Spinal cord (tissue), 9 donors: ENCODE measurements at regions not wholly inside any gene's neighbourhood (a gene's known extent, or its start where the extent isn't known, plus 50 kb on each side); places are given as distances from the start of the nearest gene placed in this dataset.

ENCODE experiments used
- DNase-seq, 6 donors: peaks; one replicate each; pipeline versions ENCODE4 v3.0.0 to v3.0.0-alpha.2; 2013 to 2015; ENCODE audit warnings: low spot score in 6 of 6, low read depth in 4 of 6
- H3K27ac ChIP-seq: one replicate; pipeline ENCODE4 v1.5.1; 2013; ENCODE audit warnings: low read depth, low read length, control low read depth
- H3K27me3 ChIP-seq: one replicate; pipeline ENCODE4 v1.6.1; 2013; ENCODE audit warnings: low read length; ENCODE audit not compliant: control insufficient read depth, insufficient read depth
- H3K36me3 ChIP-seq: one replicate; pipeline ENCODE4 v1.6.1; 2013; ENCODE audit warnings: low read length; ENCODE audit not compliant: control insufficient read depth, insufficient read depth
- H3K4me1 ChIP-seq: one replicate; pipeline ENCODE4 v1.6.1; 2013; ENCODE audit warnings: low read length; ENCODE audit not compliant: control insufficient read depth, insufficient read depth
- H3K4me3 ChIP-seq: one replicate; pipeline ENCODE4 v1.5.1; 2013; ENCODE audit warnings: low read depth, low read length, control low read depth
- H3K9me3 ChIP-seq: one replicate; pipeline ENCODE4 v1.6.1; 2013; ENCODE audit warnings: low read length; ENCODE audit not compliant: control insufficient read depth, insufficient read depth
- WGBS: methylation state at CpG from one replicate; pipeline ENCODE4 v1.1.5; 2013; ENCODE audit warnings: missing lambda C conversion rate; ENCODE audit not compliant: insufficient coverage; 5-methylcytosine and 5-hydroxymethylcytosine counted together
- donor health status: healthy.

DNA sequence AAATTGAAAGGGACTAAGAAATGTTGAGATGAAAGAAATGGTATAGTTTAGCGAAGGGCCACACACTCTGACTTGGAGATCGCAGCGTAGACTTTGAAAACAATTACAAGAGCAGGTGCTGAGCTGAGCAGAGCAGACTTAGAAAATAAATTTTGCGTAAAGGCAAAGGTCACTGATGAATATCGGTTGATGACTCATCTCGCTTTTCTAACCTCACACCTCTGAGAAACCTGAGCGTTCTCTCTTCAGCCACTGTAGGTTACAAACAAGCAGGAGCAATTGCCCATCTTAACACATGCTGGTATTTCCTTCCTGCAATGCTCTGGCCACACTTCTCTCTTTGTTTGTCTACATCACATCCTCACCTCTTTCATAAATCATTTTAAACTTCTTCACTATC is 190.6 kb upstream of the C9orf72 start:
- no peaks in the 10 kb centered on the region for H3K27me3 ChIP-seq
- no peaks in the 10 kb centered on the region for H3K4me1 ChIP-seq
- 94% methylated on average over 7 of the region's 7 CpGs for WGBS
- no peaks in the 10 kb centered on the region for H3K9me3 ChIP-seq
- H3K4me3 ChIP-seq = no peak overlapping the region
- no peaks in the 10 kb centered on the region for H3K36me3 ChIP-seq
- DNase-seq = no peak
- H3K27ac ChIP-seq = no peak overlapping the region

DNA sequence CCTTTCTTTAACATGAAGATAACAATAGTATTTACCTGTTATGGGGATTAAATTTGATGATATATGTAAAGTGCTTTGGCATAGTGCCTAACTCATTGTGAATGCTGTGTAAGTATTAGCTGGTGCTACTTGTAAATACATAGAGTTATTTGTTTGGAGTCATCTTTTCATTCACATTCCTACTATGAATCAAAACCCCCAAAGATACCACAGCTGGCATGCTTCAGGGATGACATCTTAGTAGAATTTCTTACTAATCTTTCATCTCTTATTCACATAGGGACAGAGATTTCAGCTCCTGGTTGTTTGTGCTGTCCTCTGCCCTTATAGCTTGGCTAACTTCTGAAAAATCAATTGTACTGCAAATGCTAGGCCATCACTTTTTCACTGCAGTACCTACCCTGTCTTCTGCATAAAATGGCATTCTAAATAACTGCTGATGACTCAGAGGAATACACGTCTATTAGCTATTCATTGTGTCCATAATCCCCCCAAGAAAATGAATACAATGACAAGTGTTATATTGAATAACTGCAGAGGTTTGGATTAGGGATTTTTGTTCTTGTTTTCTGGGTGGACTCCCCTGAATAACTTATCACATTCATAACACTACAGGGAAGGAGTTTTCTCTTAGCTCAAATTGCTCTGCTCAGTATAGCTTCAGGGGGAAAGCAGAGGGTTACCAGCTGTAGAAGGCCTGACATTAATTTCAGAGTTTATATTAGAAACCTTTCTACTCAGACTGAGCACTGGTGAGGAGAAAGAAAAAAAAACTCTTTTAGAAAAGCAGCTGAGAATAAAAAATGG is 192.2 kb upstream of the C9orf72 start:
- DNase-seq = no peak
- no peak overlapping the region for H3K4me3 ChIP-seq
- no peaks in the 10 kb centered on the region for H3K4me1 ChIP-seq
- H3K27me3 ChIP-seq = no peaks in the 10 kb centered on the region
- peak overlapping the region; percentile 4 for H3K27ac ChIP-seq
- no peaks in the 10 kb centered on the region for H3K9me3 ChIP-seq
- WGBS = no CpG with 5 or more reads among the region's 1 CpG
- H3K36me3 ChIP-seq = no peaks in the 10 kb centered on the region

DNA sequence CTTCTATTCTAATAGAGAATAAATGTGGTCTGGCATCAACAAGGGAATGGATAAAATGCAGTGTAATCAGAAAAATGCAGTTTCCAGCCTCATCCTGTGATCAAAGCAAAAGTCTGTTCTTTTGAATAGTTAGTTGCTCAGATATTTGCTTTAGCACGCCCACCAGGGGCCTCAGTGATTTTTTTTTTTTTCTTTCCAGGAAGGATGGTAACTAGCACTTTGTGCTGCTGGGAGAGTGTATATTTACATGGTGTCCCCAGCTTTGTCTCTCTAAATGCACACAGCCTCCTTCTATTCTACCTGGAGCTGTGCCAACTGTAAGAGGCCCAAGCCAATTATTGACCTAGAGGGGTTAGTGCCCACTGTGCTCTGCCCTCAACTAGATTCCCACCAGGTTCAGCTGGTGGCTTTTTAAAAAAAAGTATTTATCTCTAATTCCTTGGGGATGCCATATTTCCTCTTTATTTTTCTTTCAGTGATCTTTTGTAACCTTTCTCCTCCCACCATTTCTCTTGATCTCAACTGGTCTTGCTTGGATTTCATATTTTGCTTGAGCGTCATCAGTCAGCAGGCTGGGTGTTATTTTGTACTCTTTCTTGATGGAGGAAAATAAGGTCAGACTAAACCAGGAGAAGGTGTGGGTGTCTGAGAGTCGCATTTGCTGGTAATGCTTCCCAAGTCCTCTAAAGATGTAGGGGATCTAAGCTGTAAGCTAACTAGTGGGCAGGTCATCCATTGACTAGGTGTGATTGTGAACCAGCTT is 193.0 kb upstream of the C9orf72 start:
- no peak overlapping the region for H3K4me3 ChIP-seq
- peak in 2 of 6 donors; percentile 53 to 66 for DNase-seq
- H3K27ac ChIP-seq = peak overlapping the region; percentile 18
- H3K9me3 ChIP-seq = no peaks in the 10 kb centered on the region
- H3K4me1 ChIP-seq = no peaks in the 10 kb centered on the region
- no peaks in the 10 kb centered on the region for H3K36me3 ChIP-seq
- WGBS = 89% methylated on average over 2 of the region's 3 CpGs
- no peaks in the 10 kb centered on the region for H3K27me3 ChIP-seq

DNA sequence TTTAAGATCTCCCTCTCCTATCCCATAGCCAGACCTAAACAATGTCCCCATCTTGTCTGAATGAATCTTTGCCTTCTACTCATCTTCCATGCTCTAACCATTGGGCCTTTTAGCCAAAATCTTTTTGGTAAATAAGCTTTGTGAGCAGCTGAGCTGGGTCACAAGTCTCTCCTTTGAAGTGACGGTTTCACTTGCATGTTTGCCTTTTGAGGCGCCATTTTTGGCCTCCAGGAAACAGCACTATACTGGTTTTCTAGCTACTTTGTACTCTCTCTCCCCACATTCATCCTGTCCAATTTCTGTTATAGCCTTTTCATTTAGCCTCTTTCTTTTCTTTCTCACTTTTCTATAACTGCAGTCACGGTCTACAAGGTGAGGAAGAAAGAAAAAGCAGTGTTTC is 195.5 kb upstream of the C9orf72 start:
- no peaks in the 10 kb centered on the region for H3K27me3 ChIP-seq
- H3K36me3 ChIP-seq = no peaks in the 10 kb centered on the region
- DNase-seq = no peak
- no peak overlapping the region for H3K4me3 ChIP-seq
- H3K4me1 ChIP-seq = no peaks in the 10 kb centered on the region
- no peak overlapping the region for H3K27ac ChIP-seq
- no peaks in the 10 kb centered on the region for H3K9me3 ChIP-seq
- WGBS = 90% methylated on average over 2 of the region's 3 CpGs

DNA sequence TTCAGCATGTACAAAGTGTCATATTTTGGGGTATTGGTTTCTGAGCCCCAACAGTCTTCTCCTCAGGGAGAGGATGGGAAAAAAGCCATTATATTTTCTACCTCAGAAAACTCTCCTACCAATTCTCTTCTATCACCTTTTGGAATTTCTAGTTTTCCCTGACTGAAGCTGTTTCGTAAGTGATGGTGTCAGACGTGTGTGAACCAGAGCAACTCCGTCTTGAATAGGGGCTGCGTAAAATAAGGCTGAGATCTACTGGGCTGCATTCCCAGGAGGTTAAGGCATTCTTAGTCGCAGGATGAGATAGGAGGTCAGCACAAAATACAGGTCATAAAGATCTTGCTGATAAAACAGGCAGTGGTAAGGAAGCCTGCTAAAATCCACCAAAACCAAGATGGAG is 197.3 kb upstream of the C9orf72 start:
- DNase-seq = no peak
- H3K9me3 ChIP-seq = no peaks in the 10 kb centered on the region
- 75% methylated on average over 4 of the region's 5 CpGs for WGBS

DNA sequence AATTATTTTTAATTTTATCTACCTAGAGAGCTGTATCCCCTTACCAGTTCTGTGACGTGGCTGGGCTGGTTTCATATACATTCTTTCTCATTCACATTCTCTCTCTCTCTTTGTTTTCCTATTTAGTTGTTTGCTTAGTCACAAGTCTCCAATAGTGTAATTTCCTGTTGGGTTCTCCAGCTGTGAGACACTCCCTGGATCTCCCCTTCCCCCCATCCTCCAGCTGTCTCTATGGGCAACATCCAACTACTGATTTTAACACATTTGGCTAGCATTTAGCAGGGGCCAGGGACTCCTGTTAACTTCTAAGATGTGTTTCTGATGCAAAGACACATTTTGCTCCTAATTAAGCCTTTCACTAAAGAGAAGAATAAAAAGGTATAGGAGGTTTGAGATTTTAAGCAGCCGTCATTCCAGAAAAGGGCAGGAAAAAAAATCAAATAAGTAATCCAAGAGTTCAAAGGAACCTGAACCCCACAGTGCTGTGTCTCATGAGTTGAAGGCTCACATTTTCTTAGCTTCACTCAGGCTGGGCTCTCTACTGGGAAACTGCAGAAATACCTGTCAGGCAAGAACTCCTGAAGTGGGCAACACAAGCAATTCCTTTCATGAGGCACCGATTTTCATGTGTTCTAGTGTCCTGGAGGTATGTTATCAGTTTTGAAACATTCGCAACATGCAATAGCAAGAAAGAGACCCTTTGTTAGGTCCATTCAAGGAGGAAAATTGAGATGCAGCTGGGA is 198.7 kb upstream of the C9orf72 start:
- H3K27ac ChIP-seq = no peak overlapping the region
- no peaks in the 10 kb centered on the region for H3K27me3 ChIP-seq
- no peaks in the 10 kb centered on the region for H3K9me3 ChIP-seq
- no peak overlapping the region for H3K4me3 ChIP-seq
- H3K4me1 ChIP-seq = no peaks in the 10 kb centered on the region
- 88% methylated on average over 2 of the region's 4 CpGs for WGBS
- no peaks in the 10 kb centered on the region for H3K36me3 ChIP-seq
- peak in 2 of 6 donors; percentile 33 to 67 for DNase-seq

More for the DNA sequence above, 197.3 kb upstream of the C9orf72 start:
- no peaks in the 10 kb centered on the region for H3K4me1 ChIP-seq
- H3K36me3 ChIP-seq = no peaks in the 10 kb centered on the region
- H3K27ac ChIP-seq = no peak overlapping the region
- no peak overlapping the region for H3K4me3 ChIP-seq
- no peaks in the 10 kb centered on the region for H3K27me3 ChIP-seq

DNA sequence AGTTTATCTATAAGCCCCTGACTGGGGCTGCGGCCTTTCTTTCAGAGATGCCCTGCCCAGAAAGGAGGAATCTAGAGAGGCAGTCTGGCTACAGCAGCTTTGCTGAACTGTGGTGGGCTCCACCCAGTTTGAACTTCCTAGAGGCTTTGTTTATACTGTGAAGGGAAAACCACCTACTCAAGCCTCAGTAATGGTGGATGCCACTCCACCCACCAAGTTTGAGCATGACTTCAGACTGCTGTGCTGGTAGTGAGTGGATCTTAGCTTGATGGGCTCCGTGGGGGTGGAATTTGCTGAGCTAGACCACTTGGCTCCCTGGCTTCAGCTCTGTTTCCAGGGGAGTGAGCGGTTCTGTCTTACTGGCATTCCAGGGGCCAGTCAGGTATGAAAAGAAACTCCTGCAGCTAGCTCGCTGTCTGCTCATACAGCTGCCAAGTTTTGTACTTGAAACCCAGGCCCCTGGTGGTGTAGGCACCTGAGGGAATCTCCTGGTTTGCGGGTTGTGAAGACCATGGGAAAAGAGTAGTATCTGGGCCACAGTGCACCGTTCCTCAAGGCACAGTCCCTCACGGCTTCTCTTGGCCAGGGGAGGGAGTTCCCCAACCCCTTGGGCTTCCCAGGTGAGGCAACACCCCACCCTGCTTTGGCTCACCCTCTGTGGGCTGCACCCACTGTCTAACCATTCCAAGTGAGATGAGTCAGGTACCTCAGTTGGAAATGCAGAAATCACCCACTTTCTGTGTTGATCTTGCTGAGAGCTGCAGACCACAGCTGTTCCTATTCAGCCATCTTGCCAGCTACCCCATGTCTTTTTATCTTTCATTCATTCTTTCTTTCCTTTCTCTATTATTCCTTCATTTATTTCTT is 211.8 kb upstream of the C9orf72 start:
- 69% methylated on average over 7 of the region's 7 CpGs for WGBS

DNA sequence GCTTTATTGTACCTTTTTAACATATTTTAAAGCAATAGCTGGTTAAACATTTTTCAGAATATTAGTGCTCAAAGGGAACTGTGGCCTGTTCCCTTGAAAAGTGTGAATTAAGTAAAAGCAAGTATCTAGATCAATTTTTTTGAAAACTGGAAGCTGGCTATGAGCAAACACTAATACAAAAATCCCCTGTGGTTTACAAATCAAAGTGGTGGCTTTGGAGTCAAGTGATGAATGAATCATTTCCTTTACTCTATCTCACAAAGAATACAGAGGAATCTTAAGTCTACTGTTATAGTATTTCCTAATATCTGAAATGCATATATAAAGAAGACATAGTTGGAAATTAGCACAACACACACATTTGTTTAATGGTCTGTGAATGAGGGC is 212.4 kb upstream of the C9orf72 start:
- Histone ChIP-seq H3K9me3 (no peaks in the 10 kb centered on the region), H3K27me3 (no peaks in the 10 kb centered on the region), H3K4me1 (no peaks in the 10 kb centered on the region), H3K27ac (no peak overlapping the region), H3K36me3 (no peaks in the 10 kb centered on the region), H3K4me3 (no peak overlapping the region)
- DNase-seq = no peak

More for the DNA sequence above, 211.8 kb upstream of the C9orf72 start:
- Histone ChIP-seq H3K27ac (no peak overlapping the region), H3K4me3 (no peak overlapping the region), H3K4me1 (no peaks in the 10 kb centered on the region), H3K27me3 (no peaks in the 10 kb centered on the region), H3K9me3 (no peaks in the 10 kb centered on the region), H3K36me3 (no peaks in the 10 kb centered on the region)
- no peak for DNase-seq

DNA sequence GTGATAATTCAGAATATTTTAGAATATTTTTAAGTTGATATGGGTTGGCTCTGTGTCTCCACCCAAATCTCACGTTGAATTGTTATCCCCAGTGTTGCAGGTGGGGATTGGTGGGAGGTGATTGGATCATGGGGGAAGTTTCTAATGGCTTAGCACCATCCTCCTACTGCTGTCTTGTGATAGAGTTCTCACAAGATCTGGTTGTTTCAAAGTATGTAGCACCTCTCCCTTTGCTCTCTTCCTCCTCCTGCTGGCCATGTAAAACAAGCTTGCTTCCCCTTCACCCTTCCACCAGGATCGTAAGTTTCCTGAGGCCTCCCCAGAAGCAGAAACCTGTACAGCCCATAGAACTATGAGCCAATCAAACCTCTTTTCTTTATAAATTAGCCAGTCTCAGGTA is 214.6 kb upstream of the C9orf72 start:
- WGBS = 100% methylated on average over 1 of the region's 2 CpGs
- DNase-seq = no peak
- H3K9me3 ChIP-seq = no peaks in the 10 kb centered on the region

More for the DNA sequence above, 214.6 kb upstream of the C9orf72 start:
- Histone ChIP-seq H3K4me1 (no peaks in the 10 kb centered on the region), H3K27me3 (no peaks in the 10 kb centered on the region), H3K4me3 (no peak overlapping the region), H3K36me3 (no peaks in the 10 kb centered on the region), H3K27ac (no peak overlapping the region)
